Activated naive CD8-positive, alpha-beta T cell treated with anti-CD3 and anti-CD28 coated beads, Interleukin-2, amount 10 ng/mL, durations not matched to agents 7 days and 5 days (primary cell): ENCODE measurements at regions not wholly inside any gene's neighbourhood (a gene's known extent, or its start where the extent isn't known, plus 50 kb on each side); places are given as distances from the start of the nearest gene placed in this dataset.

ENCODE experiments used
- ATAC-seq: fragments of 150-1000 bp; cut with Tn5 transposase; one replicate; pipeline ENCODE4 v1.10.0; 2021; ENCODE audit warnings: low read depth, moderate library complexity
- POLR2A ChIA-PET: fragments of 350-600 bp; sonication (Branson Sonifier 250); formaldehyde crosslinking; loops from one replicate; lab custom pipeline; 2021; ENCODE audit warnings: antibody characterized with exemption; lab: Charles Lee
- DNase-seq: peaks from one replicate; pipeline ENCODE4 v3.0.0; 2021
- H3K27ac Mint-ChIP-seq: one replicate; pipeline ENCODE4 v1.8.0; 2022; ENCODE audit warnings: mild to moderate bottlenecking, mixed read lengths
- H3K27me3 Mint-ChIP-seq: one replicate; pipeline ENCODE4 v1.8.0; 2022; ENCODE audit warnings: mild to moderate bottlenecking, moderate library complexity, mixed read lengths
- H3K36me3 Mint-ChIP-seq: one replicate; pipeline ENCODE4 v1.8.0; 2021; ENCODE audit warnings: mild to moderate bottlenecking, mixed read lengths
- H3K4me1 Mint-ChIP-seq: one replicate; pipeline ENCODE4 v1.8.0; 2021; ENCODE audit warnings: mixed read lengths
- H3K4me3 Mint-ChIP-seq: one replicate; pipeline ENCODE4 v1.8.0; 2022; ENCODE audit warnings: mild to moderate bottlenecking, moderate library complexity, mixed read lengths
- H3K9me3 Mint-ChIP-seq: one replicate; pipeline ENCODE4 v1.8.0; 2021; ENCODE audit warnings: mixed read lengths

DNA sequence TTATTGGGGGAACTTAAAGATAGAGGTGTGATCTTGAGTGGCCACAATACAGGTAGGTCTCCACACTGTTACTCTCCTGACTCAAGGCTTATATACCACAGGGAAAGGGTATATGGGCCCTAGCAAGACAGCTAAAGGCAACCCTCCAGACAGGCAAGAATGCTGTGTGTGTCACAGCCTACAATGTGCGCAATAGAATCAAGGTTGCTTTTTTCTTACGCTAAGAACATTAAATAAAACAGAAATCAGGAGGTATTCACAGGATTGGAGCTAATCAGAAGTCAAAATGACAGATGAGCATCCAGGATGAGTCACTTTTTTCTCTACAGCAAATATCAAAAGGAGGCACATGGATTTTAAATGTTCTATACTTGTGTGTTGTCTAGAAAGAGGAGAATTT is 1797.9 kb upstream of the SEL1L start:
- H3K27me3 Mint-ChIP-seq, result no peaks in the 10 kb centered on the region
- H3K27ac Mint-ChIP-seq, result no peak overlapping the region
- no peaks in the 10 kb centered on the region for H3K36me3 Mint-ChIP-seq

DNA sequence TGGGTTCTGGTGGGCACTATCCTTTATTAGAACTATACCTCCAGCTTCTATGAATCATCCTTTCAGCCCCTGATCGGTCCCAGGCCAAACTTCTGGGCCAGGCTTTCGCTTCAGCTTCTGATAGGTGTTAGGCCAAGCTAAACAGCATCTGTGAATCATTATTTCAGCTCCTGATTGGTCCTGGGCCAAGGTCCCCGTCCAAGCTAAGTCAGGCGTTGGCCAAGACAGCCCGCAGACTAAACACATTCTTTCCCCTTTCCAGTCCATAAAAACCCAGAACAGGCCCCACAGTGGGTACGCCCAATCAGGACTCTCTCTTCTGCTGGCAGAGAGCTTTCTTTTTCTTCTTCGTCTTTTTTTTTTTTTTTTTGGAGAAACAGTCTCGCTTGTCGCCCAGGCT is 1808.9 kb upstream of the SEL1L start:
- POLR2A ChIA-PET, result no interaction called here
- Mint-ChIP-seq H3K27me3 (no peaks in the 10 kb centered on the region), H3K27ac (no peak overlapping the region), H3K36me3 (no peaks in the 10 kb centered on the region), H3K4me3 (no peak overlapping the region), H3K4me1 (no peaks in the 10 kb centered on the region), H3K9me3 (peaks cover 4% of the 10 kb centered on the region)
- DNase-seq (no peak), ATAC-seq (no peak)

More for the DNA sequence above, 1797.9 kb upstream of the SEL1L start:
- Mint-ChIP-seq H3K4me1 (no peaks in the 10 kb centered on the region), H3K4me3 (no peak overlapping the region), H3K9me3 (peaks cover 2% of the 10 kb centered on the region)
- POLR2A ChIA-PET, result no interaction called here
- ATAC-seq (no peak), DNase-seq (no peak)

DNA sequence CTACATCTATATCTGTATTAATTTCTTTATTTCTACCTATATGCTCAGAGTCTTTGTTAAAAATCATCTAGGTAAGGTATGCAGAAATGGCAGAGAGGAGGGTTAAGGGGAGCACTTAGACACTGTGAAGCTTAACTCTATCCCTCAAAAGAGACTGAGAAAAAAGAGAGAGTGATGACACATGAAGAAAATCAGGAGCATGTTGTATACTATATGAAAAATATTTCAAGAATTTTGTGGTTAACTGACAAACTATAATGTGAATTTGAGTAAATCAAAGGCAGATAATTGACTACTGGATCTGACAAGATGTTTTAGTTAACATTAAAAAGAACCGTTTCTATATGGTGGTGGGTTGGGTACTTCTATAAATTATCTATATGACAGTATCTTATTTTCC is 1814.2 kb upstream of the SEL1L start:
- POLR2A ChIA-PET, result no interaction called here
- H3K27ac Mint-ChIP-seq, result no peak overlapping the region
- no peak overlapping the region for H3K4me3 Mint-ChIP-seq
- ATAC-seq (no peak), DNase-seq (no peak)
- no peaks in the 10 kb centered on the region for H3K36me3 Mint-ChIP-seq
- H3K4me1 Mint-ChIP-seq, result no peaks in the 10 kb centered on the region
- peaks cover 2% of the 10 kb centered on the region for H3K9me3 Mint-ChIP-seq
- no peaks in the 10 kb centered on the region for H3K27me3 Mint-ChIP-seq

DNA sequence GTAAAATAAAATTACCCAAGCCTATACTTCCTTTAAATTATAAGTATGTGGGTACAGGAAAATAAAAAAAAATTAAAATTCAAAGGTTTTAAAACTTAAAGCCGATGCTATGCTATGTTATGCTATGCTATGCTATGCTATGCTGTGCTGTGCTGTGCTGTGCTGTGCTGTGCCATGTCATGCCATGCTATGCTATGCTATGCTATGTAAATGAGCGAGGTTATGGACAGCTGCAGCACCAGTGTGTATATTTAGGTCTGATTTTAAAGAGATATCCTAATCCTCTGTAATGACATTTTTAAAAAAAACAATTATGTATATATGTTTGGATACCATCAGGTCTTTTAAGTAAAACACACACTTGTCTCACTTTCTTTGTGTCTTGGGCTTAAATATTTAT is 1822.0 kb upstream of the SEL1L start:
- Mint-ChIP-seq H3K27ac (no peak overlapping the region), H3K9me3 (peaks cover 8% of the 10 kb centered on the region), H3K4me1 (no peaks in the 10 kb centered on the region), H3K36me3 (no peaks in the 10 kb centered on the region), H3K27me3 (no peaks in the 10 kb centered on the region), H3K4me3 (no peak overlapping the region)
- POLR2A ChIA-PET, result no interaction called here
- DNase-seq, result no peak
- no peak for ATAC-seq

DNA sequence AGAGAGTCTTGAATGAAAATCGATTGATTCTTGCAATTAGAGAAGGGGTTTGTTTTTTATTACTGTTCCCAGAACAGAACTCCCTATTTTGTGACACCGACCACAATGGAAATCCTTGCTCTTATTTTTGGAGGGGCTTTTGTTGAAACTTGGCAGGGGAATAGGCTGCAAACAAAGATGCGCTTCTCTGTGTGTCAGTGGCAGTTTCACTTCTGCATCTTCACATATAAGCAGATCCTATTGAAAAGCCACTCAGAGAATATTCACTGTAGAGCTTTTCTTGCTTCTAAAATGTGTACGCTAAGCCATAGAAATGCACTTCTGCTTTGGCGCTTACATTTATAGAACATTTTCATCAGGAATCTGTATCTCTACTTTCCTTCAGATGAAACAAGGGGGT is 1822.4 kb upstream of the SEL1L start:
- ATAC-seq (no peak), DNase-seq (no peak)
- Mint-ChIP-seq H3K27ac (no peak overlapping the region), H3K9me3 (peaks cover 8% of the 10 kb centered on the region), H3K27me3 (no peaks in the 10 kb centered on the region), H3K36me3 (no peaks in the 10 kb centered on the region), H3K4me3 (no peak overlapping the region), H3K4me1 (no peaks in the 10 kb centered on the region)
- POLR2A ChIA-PET, result no interaction called here

DNA sequence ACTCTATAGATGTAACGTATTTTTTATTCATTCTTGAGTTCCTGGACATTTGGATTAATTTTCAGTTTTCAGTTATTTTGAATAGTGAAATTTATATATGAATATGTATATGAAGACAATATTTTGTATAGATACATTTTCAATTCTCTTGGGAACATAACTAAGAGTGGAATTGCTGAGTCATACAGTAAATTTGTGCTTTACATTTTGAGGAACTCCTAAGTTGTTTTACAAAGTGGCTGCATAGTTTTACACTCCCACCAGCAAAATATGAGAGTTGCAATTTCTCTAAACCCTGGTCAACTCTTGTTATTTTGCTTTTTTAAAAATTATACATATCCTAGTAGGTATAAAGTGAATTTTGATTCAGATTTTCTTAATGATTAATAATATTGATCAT is 1838.6 kb upstream of the SEL1L start:
- Mint-ChIP-seq H3K27ac (no peak overlapping the region), H3K27me3 (no peaks in the 10 kb centered on the region), H3K9me3 (peaks cover 3% of the 10 kb centered on the region), H3K4me3 (no peak overlapping the region), H3K4me1 (no peaks in the 10 kb centered on the region), H3K36me3 (no peaks in the 10 kb centered on the region)
- ATAC-seq (no peak), DNase-seq (no peak)
- POLR2A ChIA-PET, result no interaction called here

DNA sequence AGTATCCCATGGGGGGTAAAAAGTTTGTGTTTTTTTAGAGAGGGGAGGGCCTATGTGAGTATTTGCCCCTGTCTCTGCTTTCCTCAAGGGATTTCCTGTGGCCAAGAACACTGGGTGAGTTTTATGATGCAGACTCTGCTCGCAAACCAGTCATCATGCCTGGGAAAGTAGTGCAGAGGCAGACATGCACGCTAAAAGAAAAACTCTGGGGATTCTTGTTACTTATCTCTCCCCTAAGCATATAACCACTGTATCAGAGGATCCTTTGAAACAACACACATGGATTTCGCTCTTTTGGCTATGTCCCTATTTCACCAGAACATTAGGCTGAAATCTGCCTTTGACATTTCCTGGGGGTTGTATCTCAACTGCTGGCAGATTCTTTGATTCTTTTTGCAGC is 1845.8 kb upstream of the SEL1L start:
- no peak for DNase-seq
- H3K36me3 Mint-ChIP-seq, result no peaks in the 10 kb centered on the region
- ATAC-seq, result no peak
- POLR2A ChIA-PET, result no interaction called here
- H3K27me3 Mint-ChIP-seq, result no peaks in the 10 kb centered on the region
- H3K4me3 Mint-ChIP-seq, result no peak overlapping the region
- no peak overlapping the region for H3K27ac Mint-ChIP-seq
- peaks cover 10% of the 10 kb centered on the region for H3K9me3 Mint-ChIP-seq
- no peaks in the 10 kb centered on the region for H3K4me1 Mint-ChIP-seq

DNA sequence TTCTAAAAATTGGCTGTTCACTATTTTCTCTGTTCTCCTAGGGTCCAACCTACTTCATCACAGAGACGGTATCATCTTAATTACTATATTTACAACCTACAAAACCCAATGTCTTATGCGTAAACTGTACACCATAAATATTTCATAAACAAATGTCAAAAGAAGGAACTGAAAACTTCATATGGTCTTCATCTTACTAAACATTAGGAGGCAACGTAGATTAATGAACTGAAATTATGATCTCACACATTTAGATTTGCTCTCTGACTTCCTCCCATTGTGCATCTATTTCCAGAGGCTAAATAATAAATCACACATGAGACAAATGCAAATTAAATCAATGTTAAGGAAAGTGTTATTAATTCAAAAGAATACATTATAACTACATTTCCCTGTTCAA is 1850.6 kb upstream of the SEL1L start:
- Mint-ChIP-seq H3K4me1 (no peaks in the 10 kb centered on the region), H3K9me3 (peaks cover 17% of the 10 kb centered on the region), H3K27me3 (no peaks in the 10 kb centered on the region), H3K36me3 (no peaks in the 10 kb centered on the region), H3K27ac (no peak overlapping the region), H3K4me3 (no peak overlapping the region)
- POLR2A ChIA-PET, result no interaction called here
- ATAC-seq (no peak), DNase-seq (no peak)

DNA sequence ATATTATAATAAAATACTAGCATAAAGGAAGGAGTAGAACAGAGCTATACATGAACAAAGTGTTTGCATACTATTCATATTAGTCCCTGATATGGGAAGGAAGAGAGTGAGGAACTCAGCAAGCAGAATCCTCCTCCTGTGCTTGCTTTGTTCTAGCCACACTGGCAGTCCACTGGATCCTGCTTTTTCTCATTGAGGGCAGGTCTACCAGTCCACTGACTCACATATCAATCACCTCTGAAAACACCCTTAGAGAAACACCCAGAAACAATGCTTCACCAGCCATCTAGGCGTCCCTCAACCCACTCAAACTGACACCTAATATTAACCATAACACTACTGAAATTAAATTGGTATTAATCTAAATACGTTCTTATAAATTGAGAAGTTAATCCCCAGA is 1861.7 kb upstream of the SEL1L start:
- Mint-ChIP-seq H3K27ac (no peak overlapping the region), H3K36me3 (no peaks in the 10 kb centered on the region), H3K27me3 (no peaks in the 10 kb centered on the region), H3K4me3 (no peak overlapping the region), H3K4me1 (no peaks in the 10 kb centered on the region), H3K9me3 (peaks cover 7% of the 10 kb centered on the region)
- ATAC-seq, result no peak
- POLR2A ChIA-PET, result no interaction called here
- no peak for DNase-seq

DNA sequence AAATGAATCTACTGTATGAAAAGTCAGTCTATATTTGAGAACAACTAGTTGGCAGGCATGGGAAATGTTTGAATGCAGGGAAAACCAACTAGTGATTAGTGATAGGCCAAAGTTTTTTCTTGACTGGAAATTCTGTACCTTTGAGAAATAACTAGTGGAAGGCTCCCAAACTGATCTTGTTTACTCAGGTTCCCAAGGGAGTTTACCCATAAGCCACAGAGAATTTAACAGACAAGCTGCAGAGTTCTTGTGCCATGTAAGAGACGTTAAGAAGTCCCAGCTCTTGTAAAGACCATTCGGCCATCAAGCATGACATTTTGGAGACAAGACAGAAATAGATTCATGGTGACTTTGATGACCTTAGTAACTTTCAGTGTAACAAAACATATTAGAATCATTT is 1882.8 kb upstream of the SEL1L start:
- no peak overlapping the region for H3K27ac Mint-ChIP-seq
- ATAC-seq (no peak), DNase-seq (no peak)
- no peaks in the 10 kb centered on the region for H3K27me3 Mint-ChIP-seq
- H3K9me3 Mint-ChIP-seq, result peaks cover 3% of the 10 kb centered on the region
- no peaks in the 10 kb centered on the region for H3K36me3 Mint-ChIP-seq
- POLR2A ChIA-PET, result no interaction called here
- no peaks in the 10 kb centered on the region for H3K4me1 Mint-ChIP-seq
- H3K4me3 Mint-ChIP-seq, result no peak overlapping the region

DNA sequence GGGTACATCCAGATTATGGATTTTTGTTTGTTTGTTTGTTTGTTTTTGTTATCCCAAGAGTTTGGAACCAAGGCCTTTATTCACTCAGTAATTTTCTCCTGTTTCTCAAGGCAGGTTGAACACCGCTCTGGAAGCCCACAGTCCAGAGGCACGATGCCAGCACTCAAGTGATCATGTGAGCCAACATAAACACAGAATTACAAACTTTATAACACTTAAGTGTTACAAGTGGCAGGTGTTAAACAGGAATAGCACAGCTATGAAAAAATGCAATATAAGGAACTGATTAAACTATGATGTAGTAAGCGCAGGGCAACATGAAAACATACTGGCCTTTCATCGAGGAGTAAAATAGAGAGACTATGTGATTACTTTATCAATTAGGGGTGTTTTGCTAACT is 1885.8 kb upstream of the SEL1L start:
- ATAC-seq, result no peak
- H3K9me3 Mint-ChIP-seq, result no peaks in the 10 kb centered on the region
- H3K4me1 Mint-ChIP-seq, result no peaks in the 10 kb centered on the region
- no peak overlapping the region for H3K4me3 Mint-ChIP-seq
- POLR2A ChIA-PET, result no interaction called here
- H3K27ac Mint-ChIP-seq, result no peak overlapping the region
- DNase-seq, result no peak
- no peaks in the 10 kb centered on the region for H3K36me3 Mint-ChIP-seq
- H3K27me3 Mint-ChIP-seq, result no peaks in the 10 kb centered on the region

DNA sequence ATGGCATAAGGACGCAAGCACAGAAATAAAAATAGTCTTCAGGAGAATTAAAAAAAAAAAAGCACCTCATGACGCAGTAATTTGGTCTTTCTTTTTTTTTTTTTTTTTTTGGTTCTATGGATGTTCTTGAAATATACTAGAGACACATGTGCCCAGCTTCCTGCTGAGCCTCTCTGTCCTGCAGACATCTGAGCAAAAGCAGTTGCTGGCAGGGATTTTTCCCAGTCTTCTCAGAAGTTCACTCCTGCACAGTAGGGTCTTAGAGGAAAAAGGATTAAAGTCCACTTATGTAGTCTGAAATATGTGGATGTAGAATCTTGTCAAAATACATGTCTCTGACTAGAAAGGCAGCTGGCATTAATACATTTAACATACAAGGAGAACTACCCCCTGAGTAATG is 1888.1 kb upstream of the SEL1L start:
- Mint-ChIP-seq H3K4me1 (no peaks in the 10 kb centered on the region), H3K36me3 (no peaks in the 10 kb centered on the region), H3K4me3 (no peak overlapping the region), H3K27ac (no peak overlapping the region), H3K9me3 (no peaks in the 10 kb centered on the region), H3K27me3 (no peaks in the 10 kb centered on the region)
- POLR2A ChIA-PET, result no interaction called here
- ATAC-seq (no peak), DNase-seq (no peak)

DNA sequence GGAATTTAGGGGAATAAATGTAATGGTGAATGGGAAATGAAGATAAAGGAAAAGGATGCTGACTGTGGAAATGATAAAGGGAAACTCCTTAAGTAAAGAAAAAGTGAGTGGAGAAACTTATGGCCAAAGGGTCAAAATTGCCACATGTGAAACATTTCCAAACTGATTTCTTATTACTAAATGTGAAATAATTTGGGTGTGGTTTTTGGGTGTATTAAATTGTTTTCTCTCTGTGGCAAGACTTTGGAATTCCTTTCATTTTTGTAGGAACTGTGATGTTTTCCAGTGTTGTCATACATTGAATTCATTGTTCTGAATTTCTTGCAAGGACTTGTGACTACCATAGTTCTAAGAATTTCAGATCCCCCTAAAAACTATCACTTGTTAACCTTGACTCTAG is 1891.5 kb upstream of the SEL1L start:
- H3K36me3 Mint-ChIP-seq, result no peaks in the 10 kb centered on the region
- no peak overlapping the region for H3K4me3 Mint-ChIP-seq
- DNase-seq, result no peak
- no peaks in the 10 kb centered on the region for H3K27me3 Mint-ChIP-seq
- POLR2A ChIA-PET, result no interaction called here
- peaks cover 2% of the 10 kb centered on the region for H3K9me3 Mint-ChIP-seq
- no peaks in the 10 kb centered on the region for H3K4me1 Mint-ChIP-seq
- no peak for ATAC-seq
- H3K27ac Mint-ChIP-seq, result no peak overlapping the region

DNA sequence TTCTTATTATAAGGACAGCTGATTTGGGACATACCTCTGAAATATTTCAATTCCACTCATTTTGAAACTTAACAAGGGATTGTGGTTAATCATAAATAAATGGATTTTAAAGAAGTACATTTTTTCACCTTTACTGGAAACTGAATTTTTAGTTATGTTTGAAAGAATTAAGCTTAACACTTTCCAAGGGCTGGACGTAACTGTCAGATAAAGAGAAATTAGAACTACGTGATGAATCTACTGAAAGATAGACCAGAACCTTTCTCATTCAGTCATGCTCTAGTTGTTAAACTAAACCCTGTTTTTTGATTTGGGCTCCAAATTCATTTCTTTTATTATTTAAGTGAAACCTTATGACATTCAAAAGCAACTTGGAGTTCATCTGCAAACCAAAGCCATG is 1892.1 kb upstream of the SEL1L start:
- Mint-ChIP-seq H3K27me3 (no peaks in the 10 kb centered on the region), H3K4me3 (no peak overlapping the region), H3K27ac (no peak overlapping the region), H3K36me3 (no peaks in the 10 kb centered on the region), H3K4me1 (no peaks in the 10 kb centered on the region), H3K9me3 (peaks cover 2% of the 10 kb centered on the region)
- POLR2A ChIA-PET, result no interaction called here
- no peak for ATAC-seq
- no peak for DNase-seq

DNA sequence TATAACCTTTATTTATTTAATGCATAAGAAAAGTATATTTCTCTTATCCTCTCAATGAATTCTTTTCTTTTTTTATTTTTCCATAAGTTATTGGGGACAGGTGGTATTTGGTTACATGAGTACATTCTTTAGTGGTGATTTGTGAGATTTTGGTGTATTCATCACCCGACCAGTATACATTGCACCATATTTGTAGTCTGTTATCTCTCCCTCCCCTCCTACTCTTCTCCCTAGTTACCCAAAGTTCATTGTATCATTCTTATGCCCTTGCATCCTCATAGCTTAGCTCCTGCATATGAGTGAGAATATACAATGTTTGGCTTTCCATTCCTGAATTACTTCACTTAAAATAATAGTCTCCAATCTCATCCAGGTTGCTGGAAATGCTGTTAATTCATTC is 1900.0 kb upstream of the SEL1L start:
- Mint-ChIP-seq H3K9me3 (peaks cover 4% of the 10 kb centered on the region), H3K4me1 (no peaks in the 10 kb centered on the region), H3K4me3 (no peak overlapping the region), H3K27me3 (no peaks in the 10 kb centered on the region), H3K27ac (no peak overlapping the region), H3K36me3 (no peaks in the 10 kb centered on the region)
- no peak for ATAC-seq
- POLR2A ChIA-PET, result no interaction called here
- no peak for DNase-seq
